OCI-M2 (cell line): ENCODE measurements at regions not wholly inside any gene's neighbourhood (a gene's known extent, or its start where the extent isn't known, plus 50 kb on each side); places are given as distances from the start of the nearest gene placed in this dataset.
"Not testable (repeated sequence)": the region's sequence is repeated elsewhere in the genome, so short reads cannot be mapped to it uniquely, and the experiment has no call there.

Experiments
- DNase-seq: peaks from one replicate; lab custom pipeline; 2025; ENCODE audit not compliant: unreplicated experiment; lab: John Stamatoyannopoulos, UW

DNA sequence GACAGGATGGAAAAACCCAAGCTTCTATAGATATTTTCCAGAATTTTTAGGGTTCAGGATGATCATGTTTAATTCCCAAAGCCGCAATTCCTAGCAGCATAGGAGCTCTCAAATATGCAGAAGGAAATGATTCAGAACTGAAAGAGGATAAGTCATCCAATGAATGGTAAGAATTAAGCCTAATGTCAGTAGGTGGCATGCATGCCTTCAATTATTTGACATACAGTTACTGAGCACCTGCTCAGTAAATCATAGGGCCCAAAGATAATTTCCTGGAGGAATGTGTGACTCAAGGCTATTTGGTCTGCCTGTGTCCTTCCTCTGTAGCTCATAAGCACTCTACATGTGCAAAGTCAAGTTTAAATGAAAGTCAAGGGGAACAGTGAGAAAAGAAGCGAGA, 116.8 kb upstream of the SLC38A4 start:
- no peak for DNase-seq

DNA sequence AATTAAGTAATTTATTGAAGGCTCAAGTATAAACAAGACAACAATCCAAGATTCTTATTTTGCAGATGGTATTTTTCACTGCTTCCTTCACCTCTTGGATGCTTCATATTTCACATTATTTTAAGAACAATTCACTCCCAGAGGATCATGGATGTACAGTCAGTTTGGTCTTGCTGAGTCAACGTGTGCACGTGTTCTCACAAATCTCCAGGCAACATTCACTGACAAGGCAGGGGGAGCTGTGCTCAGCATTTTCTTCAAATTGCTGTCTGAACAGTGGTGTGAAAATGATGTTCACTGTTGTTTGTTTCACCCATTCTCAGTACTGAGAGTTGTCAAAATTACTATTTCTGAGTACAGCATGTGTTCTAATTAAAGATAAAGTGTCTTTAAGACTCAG, 118.3 kb upstream of the SLC38A4 start:
- no peak for DNase-seq

DNA sequence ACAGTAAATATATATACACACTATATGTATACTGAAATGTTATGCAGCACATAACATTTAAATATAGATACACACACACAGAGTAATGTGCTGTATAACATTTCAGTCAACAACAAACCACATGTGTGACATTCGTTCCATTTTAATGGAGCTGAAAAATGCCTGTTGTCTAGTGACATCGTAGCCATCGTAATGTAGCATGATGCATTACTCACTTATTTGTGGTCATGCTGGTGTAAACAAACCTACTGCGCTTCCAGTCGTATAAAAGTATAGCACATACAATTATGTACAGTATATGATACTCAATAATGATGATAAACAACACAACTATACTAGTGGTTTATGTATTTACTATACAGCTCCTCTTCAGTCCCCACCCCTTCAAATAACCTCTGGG, 119.0 kb upstream of the SLC38A4 start:
- no peak for DNase-seq

DNA sequence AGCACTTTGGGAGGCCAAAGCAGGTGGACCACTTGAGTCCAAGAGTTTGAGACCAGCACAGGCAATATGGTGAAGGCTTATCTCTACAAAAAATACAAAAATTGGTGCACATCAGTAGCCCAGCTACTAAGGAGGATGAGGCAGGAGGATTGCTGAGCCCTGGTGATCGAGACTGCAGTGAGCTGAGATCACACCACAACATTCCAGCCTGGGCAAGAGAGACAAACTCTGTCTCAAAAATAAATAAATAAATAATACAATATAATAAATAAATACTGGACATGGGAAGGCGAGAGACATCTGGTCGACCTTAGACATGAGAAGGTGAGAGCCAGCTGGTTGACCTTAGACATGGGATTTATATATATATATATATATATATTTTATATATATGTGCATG, 119.8 kb upstream of the SLC38A4 start:
- no peak for DNase-seq

DNA sequence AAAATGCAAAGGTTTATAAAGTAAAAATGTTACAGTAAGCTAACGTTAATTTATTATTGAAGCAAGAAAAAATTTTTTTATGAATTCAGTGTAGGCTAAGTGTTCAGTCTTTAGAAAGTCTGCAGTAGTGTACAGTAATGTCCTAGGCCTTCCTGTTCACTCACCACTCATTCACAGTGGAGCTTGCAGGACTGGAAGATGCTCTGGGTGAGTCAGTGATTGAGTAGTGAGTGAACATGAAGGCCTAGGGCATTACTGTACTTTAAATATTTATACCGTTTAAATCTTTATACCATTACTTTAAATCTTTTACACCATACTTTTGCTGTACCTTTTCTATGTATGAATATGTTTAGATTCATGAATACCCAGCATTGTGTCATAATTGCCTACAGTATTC, 120.3 kb upstream of the SLC38A4 start:
- DNase-seq: no peak

DNA sequence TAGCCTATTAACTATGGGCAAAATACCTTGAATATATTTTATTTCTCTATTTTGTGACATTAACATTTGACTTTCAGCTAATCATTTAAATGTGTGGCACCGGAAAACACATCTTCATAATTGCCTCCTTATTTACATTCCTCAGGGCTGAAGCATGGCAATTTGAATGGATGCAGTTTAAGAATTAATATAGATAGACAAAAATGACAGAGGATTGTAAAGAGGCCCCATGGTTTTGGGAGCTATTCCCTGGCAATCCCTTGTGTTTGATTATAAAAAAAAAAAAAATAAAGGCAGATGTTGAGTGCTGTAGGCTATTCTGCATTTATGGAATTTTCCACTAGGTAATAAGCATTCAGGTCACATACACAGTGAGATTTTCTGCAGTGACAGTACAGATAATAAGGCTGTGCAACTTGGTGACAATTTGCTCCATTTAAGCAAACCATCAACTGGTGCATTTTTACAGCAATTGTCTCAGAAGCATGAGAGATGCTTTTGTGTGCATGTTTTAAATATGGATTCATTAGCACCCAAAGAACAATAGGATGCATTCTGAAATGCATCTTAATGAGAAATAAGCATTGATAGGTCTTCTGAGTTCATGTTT, 123.2 kb upstream of the SLC38A4 start:
- DNase-seq: no peak

DNA sequence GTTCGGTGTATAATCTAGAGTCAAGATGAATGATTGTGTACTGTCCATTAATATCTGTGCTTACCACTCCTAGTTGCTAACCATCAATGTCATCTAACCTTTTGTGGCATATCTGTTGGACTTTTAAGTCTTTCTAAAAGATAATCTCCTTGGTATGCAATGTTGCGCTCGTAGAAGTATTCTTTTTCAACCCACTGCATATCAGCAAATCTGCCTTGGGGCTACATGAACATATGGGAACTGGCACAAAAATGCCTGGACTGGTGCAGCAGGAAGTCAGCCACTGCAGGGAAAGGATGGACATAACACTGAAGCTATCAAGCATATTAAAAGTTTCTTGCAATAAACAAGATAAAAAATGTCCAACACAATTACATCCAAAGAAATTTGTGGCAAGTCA, 124.3 kb upstream of the SLC38A4 start:
- DNase-seq: no peak

DNA sequence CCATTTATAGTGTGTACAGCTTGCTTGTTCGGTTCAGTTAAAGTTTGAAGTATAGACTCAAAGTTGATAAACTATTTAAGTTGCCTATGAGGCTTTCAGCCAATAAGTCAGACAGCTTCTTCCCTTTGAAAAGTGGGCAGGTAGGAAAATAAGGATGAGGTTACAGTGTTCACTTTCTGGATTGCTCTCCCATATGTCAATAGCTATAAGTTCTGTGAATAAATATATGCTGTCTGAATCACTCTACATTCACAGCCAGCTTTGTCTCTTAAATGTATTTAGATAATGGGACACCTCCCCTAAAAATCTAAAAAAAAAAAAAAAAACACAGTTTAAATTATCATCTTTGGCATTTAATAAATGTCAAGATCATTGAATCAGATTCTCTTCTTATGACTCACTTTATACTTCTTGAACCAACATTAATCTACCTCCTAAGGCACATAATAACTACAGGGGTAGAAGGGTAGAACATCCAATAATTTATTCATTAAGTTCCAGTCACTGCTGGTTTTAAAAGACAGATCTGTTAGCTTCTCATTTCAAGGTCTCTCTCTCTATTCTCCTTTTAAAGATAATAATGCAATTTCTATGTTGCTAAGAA, 126.4 kb upstream of the PCED1B start:
- no peak for DNase-seq

DNA sequence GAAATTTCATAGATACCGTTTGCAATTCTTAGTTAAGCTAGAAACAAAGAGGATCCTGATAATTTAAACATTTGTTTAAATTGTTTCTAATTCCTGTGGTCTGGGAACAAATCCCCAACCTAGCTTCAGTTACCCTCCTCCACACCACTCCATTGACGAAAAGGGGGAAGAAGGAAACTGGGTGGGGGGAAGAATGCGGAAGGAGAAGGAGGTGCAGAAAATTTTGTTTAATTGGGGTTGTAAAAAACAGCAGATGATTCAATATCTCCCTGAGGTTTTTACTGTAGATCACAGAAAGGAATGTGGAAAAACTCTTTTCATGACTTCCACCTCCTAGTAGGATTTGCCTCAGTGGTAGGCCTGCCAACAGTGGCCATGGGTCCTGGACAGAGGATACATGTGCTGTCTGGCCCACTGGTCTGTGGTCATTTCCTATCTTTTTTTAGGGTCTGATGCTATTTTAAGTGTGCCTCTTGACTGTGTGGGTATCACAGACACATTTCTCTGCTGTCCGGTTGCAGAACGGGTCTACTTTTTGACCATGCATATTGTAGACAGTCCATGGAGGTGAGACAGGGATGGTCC, 122.9 kb upstream of the PCED1B start:
- DNase-seq: no peak

DNA sequence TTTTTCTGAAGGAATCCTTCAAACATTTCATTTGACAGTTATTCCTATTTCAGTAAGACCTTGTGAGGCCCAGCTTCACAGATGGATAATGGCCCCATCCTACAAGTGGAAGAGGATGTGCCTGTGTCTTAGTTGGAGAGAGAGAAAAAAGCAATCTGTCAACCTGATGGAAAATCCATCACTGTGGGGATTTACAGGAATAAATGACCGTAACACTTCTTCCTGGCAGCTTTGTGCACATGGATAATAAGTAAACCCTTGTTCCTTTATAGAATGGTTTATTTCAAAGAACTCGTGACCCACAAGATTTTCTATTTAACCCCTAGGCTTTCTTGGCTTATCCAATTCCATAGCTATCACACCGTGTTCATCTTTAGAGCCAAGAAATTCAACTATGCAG, 121.4 kb upstream of the PCED1B start:
- DNase-seq: no peak

DNA sequence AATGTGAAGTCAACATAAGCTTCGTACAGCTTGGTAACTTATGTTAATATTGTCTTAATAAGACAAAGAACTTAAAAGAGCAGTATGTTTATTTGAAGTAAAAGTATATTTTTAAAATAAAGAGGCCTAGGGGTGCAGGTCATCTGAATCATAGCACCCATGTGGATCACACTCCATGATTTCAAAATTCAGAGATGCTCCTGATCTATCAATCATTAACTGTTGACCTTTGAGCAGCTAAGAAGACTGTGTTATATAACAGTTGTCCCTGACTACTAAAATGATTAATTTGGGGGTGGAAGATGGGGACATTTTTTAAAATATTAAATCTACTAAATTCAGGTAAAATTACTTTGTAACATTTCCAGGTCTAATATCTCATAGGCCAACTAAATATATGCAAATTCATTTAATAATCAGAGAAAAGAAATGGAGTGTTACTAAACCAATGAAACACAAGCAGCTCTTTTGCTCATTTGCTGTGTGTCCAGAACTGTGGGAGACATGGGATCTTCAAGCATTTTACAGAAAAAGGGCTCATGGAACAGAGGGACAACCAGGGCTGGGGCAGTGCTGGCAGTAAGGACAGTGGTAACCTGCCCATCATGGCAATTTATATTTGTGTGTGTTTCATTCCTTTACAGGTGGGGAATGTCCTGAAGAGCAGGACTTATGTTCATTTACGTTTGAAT, 120.7 kb upstream of the PCED1B start:
- no peak for DNase-seq

DNA sequence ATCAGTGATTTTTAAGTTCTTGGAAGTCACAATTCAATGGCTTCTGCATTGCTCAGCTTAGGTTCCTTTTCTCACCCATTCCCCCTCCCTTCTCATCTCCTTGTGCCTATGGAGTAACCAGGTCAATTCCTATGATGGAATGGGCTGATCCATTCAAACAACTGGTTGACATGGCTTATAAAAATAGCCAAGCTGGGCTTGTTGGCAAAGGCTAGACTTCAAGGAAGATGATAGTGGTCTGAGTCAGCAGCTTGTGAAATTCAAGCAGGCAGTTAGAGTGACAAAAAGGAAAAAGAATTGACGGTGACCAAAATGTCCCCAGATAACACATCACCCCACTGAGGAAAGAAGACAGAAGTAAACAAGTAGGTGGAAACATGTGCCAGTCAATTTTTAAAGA, 119.9 kb upstream of the PCED1B start:
- no peak for DNase-seq

DNA sequence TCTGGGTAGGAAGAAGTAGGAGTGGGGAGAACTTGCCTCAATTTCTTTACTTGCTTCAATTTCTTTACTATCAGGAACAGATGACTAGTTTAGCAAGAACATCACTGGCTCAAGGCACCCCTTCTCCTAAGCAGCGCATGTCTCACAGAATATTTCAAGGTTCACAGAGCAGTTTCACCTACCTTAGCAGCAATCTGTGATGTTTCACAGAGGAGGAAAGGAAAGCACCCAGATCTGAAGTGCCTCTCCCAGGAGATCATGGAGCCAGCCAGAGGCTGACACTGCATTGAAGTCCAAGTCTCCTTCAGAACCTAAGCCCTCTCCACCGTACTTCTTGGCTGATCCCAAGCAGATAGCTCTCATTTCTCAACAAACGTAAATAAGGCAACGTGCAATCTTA, 118.7 kb upstream of the PCED1B start:
- no peak for DNase-seq

DNA sequence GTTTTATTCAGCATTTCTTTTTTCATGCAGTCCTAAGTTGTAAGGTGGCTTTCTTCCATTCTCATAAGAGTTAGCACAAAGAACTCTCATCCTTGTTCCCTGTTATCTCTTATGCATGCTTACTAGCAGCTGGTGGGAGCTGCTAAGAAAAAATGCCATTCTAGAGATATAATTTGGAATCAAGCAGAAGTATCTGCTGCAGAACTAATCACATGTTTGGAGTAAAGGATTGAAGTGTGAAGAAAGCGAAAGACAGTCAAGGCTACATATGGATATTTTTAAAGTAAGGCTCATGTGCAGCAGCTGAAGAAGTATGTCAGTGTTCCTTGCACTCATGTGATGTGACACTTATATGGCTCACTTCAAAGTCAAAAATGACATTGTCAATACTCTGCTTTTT, 116.2 kb upstream of the PCED1B start:
- DNase-seq: no peak

DNA sequence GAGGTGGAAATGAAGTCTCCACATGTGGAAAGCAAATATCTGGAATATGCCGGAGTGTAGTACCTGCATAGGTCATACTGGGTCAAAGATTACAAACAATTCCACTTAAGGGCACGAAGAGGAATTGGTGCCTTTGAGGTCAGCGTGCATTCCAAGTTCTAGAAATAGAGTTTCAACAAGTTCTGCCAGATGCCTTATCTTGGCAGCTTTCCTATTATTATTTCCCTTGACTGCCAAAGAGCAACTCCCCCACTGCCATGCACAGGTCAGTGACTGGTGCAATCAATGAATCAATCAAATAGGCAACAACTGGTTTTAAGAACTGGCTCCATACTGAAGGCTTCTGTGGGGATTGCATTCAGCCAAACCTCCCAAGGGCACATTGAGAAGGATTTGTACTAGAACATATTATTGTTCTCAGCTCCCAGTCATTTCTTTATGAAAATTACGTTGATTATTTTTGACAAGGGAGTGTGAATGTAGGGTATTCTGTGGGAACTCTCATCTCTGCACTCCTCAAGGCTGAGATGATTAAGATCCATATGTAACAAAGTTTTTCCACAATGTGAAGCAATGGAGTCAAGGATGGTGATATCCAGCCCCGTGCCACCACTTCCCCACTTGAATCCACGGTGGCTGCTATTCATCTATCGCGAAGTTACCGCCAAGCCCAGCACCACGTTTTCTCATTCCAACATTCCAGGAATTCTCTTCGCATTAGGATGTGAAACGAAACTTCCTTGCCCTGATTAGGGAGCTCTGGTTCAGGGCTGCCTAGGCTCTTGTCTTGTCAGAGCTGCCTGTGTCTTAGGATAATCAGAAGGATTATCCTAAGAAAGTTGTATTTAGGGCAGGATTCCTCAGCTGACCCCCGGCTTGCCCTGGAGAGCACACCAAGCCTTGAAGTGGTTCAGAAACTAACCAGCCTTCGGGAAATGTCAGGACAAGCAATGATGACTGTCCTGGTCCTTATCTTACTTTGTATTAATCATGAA, 115.1 kb upstream of the PCED1B start:
- DNase-seq: no peak

DNA sequence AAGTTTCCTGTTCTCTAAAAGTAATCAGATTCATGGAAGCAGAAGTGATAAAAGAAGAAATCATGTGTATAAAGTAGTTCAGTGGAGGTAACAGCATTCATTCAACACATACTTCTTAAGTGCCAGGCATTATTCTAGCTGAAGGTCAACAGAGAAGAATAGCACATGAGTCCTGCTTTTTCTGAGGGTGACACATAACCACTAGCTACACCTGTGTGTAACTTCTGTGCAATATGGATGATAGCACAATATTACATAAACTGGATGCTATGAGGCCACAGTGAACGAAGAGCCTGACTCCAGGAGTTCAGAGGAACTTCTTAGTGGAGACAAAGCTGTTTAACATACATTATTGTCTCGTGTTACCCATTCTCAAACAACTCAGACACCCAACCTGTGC, 114.3 kb upstream of the PCED1B start:
- no peak for DNase-seq

DNA sequence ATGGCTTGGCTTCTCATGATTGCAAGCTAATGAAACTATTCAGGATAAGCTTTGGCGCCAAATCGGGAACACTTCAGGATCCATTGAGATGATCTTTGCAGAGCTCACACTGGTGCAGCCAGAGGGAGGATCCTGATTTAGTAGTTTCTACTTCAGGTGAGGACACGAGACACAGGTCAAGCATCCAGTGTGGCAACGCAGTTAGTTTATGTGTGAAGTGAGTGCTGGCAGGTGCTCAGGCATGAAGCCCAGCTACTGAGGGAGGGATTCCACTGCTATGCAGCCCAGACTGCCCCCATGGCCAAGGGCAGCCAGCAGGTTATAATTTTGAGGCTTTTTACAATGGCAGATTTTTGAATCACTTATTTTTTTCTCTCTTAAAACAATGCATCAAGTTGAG, 113.5 kb upstream of the PCED1B start:
- no peak for DNase-seq

DNA sequence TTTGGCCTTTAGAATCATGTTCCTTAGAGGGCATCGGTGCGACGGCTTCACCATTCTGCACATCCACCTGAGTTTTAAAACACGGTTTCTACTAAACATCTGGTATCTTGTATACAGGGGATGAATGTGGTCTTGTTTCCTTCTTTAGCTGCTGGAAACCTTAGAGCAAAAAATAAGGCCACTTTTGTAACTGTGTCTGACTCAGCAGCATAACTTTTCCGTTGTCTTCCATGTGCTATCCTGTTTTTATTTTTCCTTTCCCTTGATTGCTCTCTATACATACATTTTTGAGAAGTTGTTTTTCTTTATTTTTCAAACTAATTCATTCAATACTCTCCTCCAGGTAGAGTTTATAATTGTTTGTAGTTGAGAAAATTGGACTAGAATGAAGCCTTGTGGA, 108.8 kb upstream of the PCED1B start:
- no peak for DNase-seq

DNA sequence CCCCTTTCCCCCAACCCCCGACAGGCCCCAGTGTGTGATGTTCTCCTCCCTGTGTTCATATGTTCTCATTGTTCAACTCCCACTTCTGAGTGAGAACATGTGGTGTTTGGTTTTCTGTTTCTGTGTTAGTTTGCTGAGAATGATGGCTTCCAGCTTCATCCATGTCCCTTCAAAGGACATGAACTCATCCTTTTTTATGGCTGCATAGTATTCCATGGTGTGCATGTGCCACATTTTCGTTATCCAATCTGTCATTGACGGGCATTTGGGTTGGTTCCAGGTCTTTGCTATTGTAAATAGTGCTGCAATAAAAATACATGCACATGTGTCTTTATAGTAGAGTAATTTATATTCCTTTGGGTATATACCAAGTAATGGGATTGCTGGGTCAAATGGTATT, 105.5 kb upstream of the PCED1B start:
- DNase-seq: not testable (repeated sequence)

DNA sequence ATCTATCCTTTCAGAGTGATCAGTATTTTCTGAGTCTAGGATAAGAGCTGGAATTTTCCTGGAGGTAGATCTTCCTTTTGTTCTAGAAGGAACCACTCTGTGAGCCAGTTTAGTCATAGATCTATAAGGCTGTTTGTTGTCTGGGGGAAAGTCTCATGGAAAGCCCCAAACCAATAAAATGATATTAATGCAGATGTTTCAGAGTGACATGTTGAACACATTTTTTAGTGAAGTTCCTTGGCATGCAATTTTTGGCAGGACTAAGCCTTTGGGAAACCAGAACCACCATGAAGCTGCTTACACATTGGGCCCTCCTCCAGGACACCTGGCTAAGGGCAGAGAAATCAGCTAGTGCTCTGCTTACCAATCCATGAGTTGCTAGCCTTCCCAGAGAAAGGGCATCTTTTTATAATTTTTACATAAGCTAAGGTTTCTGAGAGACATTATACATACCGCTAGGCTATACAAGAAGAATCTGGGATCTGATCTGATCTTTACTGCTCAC, 101.5 kb upstream of the PCED1B start:
- DNase-seq: no peak

DNA sequence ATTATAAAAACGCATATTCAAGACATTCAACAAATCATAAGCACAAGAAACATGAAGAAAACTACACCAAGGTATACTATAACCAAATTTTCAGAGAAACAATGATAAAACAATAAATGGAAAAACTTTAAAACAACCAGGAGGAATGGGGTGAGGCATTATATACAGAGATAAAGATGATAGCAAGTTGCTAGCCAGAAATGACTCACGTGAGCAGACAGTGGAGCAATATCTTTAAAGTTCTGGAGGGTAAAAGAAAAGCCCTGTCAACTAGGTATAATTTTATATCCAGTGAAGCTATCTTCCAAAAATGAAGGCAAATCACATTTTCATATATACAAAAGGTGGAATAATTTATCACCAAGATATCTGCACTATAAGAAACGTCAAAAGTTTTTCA, 97.8 kb upstream of the PCED1B start:
- DNase-seq: no peak
